BJ (cell line): ENCODE measurements at regions not wholly inside any gene's neighbourhood (a gene's known extent, or its start where the extent isn't known, plus 50 kb on each side); places are given as distances from the start of the nearest gene placed in this dataset.

Experiments
- CTCF ChIA-PET: fragments of 350-600 bp; formaldehyde crosslinking; extraction: SDS; loops from one replicate; lab custom pipeline; 2021; ENCODE audit warnings: antibody characterized with exemption, inconsistent platforms; lab: Yijun Ruan, JAX
- POLR2A ChIA-PET: fragments of 300-600 bp; sonication (Branson Sonifier 250); formaldehyde crosslinking; extraction: SDS; loops from one replicate; lab custom pipeline; 2021; ENCODE audit warnings: antibody characterized with exemption; lab: Charles Lee
- DNase-seq: peaks from one replicate; pipeline ENCODE4 v3.0.0-alpha.2; 2011; ENCODE audit warnings: low read depth
- H3K27me3 ChIP-seq: 2 replicates; pipeline ENCODE4 v1.6.0; 2011; ENCODE audit warnings: low read length; ENCODE audit not compliant: control insufficient read depth, insufficient read depth
- H3K36me3 ChIP-seq: 2 replicates; pipeline ENCODE4 v1.5.1; 2011; ENCODE audit warnings: low read length; ENCODE audit not compliant: control insufficient read depth, insufficient read depth
- H3K4me3 ChIP-seq: 2 replicates; pipeline ENCODE4 v1.5.1; 2011; ENCODE audit warnings: low read depth, mild to moderate bottlenecking, control low read depth, low read length
- CTCF ChIP-seq: IDR thresholded peaks from 2 replicates; pipeline ENCODE4 v1.5.1; 2011; ENCODE audit warnings: low read depth, mild to moderate bottlenecking, control low read depth, inconsistent platforms, low read length, moderate library complexity; ENCODE audit not compliant: insufficient read depth

DNA sequence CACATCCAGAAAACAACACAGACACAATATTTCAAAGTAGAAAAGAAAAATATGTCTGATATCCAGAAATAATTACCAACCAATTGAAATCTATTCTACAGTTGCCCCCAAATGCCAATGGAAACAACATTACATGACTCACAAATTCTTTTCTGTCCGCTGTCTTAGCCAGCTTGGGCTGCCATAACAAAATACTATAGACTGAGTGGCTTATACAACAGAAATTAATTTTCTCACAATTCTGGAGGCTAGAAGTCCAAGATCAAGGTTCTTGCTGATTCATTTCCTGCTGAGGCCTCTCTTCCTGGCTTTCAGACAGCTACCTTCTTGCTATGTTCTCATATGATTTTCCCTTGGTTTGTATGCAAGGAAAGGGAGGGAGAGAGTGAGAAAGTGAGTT is 698.1 kb downstream of the DHX35 start:
- Histone ChIP-seq H3K27me3 (no peaks in the 10 kb centered on the region), H3K36me3 (no peaks in the 10 kb centered on the region), H3K4me3 (no peak overlapping the region)
- no peak for DNase-seq
- POLR2A ChIA-PET, result interaction anchor here (0.6 kb wide), 1 partner anchor 1079 kb away, joined by 3 read pairs; no protein-coding TSS in a partner anchor
- TF ChIP-seq CTCF, result no peak
- CTCF ChIA-PET, result interaction anchor here (0.7 to 1.5 kb wide), 2 partner anchors 16 to 38 kb away, joined by 3 to 5 read pairs; no protein-coding TSS in a partner anchor

DNA sequence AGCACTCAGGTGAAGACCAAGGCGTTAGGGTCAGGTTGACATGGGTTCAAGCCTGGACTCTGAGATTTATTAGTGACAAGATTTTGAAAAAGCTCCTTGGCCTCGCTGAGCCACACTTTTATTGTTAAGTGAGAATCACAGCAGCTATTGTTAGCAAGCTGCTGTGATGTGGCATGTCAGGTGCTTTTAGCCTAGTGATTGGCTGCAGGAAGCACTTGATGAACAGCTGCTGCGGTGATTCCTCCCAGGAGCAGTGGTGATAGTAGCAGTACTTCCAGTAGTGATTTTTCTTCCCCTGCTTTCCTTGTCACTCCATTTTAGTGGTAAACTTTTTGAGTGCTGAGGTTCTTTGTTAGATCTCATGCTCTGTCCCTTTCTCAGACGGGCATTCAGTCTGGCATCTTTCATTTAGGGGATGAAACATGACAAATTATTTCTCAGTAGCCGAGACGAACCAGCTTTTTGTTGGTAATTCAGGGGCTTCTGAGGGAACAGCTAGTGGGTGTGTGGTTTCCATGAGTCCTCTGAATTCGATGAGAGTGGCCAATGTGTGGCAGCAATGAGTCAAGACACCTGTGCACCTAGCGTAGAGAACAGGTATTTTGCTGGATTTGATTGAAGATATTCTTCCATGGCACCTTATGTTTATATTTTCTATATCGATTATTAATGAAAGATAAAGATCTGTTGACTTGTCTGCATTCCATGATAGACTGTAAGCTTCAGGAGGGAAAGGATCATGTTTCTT is 696.7 kb downstream of the DHX35 start:
- Histone ChIP-seq H3K27me3 (no peaks in the 10 kb centered on the region), H3K36me3 (no peaks in the 10 kb centered on the region), H3K4me3 (no peak overlapping the region)
- TF ChIP-seq CTCF, result no peak
- DNase-seq, result no peak
- ChIA-PET POLR2A (no interaction called here), CTCF (no interaction called here)

- Histone ChIP-seq H3K4me3 (no peak overlapping the region), H3K27me3 (no peaks in the 10 kb centered on the region), H3K36me3 (no peaks in the 10 kb centered on the region)
- ChIA-PET POLR2A (no interaction called here), CTCF (interaction anchor here (1.1 kb wide), 1 partner anchor 220 kb away, joined by 3 read pairs; no protein-coding TSS in a partner anchor)
- no peak for TF ChIP-seq CTCF
- no peak for DNase-seq
These were observed 692.0 kb downstream of the DHX35 start for GRCh38 chr20:39654171-39654570.

DNA sequence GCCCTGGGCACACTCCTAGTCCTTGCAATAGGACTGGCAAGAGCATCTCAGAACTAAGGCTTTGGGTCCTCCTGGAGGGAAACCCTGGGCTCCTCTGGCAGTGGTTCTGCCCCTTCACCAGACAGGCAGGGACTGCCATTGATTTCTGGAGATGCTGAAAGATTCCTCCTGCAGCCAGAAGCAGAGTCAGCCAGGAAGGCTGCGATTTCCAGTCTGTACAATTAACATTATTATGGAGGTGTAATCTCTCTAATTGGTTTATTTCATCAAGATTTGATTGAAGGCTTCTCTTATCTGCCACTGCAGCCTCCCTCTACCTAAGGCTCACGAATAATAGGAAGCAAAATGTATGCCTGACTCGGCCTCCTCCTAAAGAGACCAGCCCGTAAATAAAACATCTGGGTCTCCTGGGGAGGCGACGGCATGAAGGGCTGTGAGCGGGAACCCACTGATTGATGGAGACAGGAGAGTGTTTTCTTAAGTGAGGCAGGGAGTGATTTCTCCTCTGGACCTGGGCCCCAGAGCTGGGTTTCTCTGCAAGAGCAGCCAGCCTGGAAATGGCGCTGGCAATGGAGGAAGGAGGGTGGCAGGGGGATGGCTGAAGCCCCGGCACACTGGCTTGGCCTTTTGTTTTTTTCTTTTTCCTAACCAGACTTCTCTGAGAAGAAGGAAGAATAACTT is 689.6 kb downstream of the DHX35 start:
- no peak for TF ChIP-seq CTCF
- Histone ChIP-seq H3K36me3 (no peaks in the 10 kb centered on the region), H3K4me3 (no peak overlapping the region), H3K27me3 (no peaks in the 10 kb centered on the region)
- CTCF ChIA-PET, result no interaction called here
- POLR2A ChIA-PET, result no interaction called here
- DNase-seq, result no peak

- CTCF ChIA-PET, result no interaction called here
- no peaks in the 10 kb centered on the region for H3K36me3 ChIP-seq
- DNase-seq, result no peak
- no peaks in the 10 kb centered on the region for H3K27me3 ChIP-seq
- TF ChIP-seq CTCF, result no peak
- POLR2A ChIA-PET, result no interaction called here
- no peak overlapping the region for H3K4me3 ChIP-seq
These were observed 684.8 kb downstream of the DHX35 start for GRCh38 chr20:39646874-39647413.
